ENCODE measurements at regions not wholly inside any gene's neighbourhood (a gene's known extent, or its start where the extent isn't known, plus 50 kb on each side); places are given as distances from the start of the nearest gene placed in this dataset.

DNA sequence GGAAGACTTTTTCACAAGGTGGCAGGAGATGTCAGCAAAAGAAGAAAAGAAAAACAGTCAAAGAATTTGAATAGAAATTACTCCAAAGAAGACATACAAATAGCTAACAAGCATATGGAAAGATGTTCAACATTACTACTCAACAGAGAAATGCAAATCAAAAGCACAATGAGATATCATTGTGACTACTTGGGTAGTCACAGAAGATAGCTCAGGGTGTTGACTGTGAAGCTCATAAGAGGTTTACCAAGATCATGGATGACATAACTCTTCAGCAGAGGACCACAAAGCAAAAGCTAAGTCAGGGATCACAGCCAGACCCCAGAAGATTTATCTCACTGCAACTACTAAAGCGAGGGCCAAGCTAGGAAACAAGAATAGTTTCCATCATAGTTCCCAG lies 53.0 kb upstream of the TANK start:
- TF ChIP-seq GATA3 (IDR thresholded peaks at IDR 0.05; ENCODE audit: low read depth, low read length) (no peak), GATA2 (IDR thresholded peaks at IDR 0.05; ENCODE audit: low read depth, low read length) (no peak)
